GM12875 (cell line): ENCODE measurements at regions not wholly inside any gene's neighbourhood (a gene's known extent, or its start where the extent isn't known, plus 50 kb on each side); places are given as distances from the start of the nearest gene placed in this dataset.

Experiments
- H3K4me3 ChIP-seq: one replicate; pipeline ENCODE4 v1.5.1; 2011; ENCODE audit warnings: low read depth, low read length, control low read depth
- CTCF ChIP-seq: IDR thresholded peaks from 2 replicates; pipeline ENCODE4 v1.5.1; 2011; ENCODE audit warnings: low read depth, mild to moderate bottlenecking, control low read depth, inconsistent platforms, low read length, moderate library complexity, borderline replicate concordance; ENCODE audit not compliant: insufficient read depth

- TF ChIP-seq CTCF, result no peak
- no peak overlapping the region for H3K4me3 ChIP-seq
These were observed 292.4 kb upstream of the TSHZ3 start for GRCh38 chr19:31641591-31641990.

GRCh38 chr19:31648347-31648746 lies 299.1 kb upstream of the TSHZ3 start:
- H3K4me3 ChIP-seq, result no peak overlapping the region

GRCh38 chr19:31656507-31656906 lies 307.3 kb upstream of the TSHZ3 start:
- TF ChIP-seq CTCF, result no peak
- H3K4me3 ChIP-seq, result no peak overlapping the region

More at GRCh38 chr19:31648347-31648746, 299.1 kb upstream of the TSHZ3 start:
- no peak for TF ChIP-seq CTCF

- H3K4me3 ChIP-seq, result no peak overlapping the region
- TF ChIP-seq CTCF, result no peak
These were observed 310.0 kb upstream of the TSHZ3 start for GRCh38 chr19:31658993-31659896.

GRCh38 chr19:31659897-31660210 lies 310.6 kb upstream of the TSHZ3 start:
- no peak for TF ChIP-seq CTCF
- no peak overlapping the region for H3K4me3 ChIP-seq

GRCh38 chr19:31664096-31664495 lies 314.9 kb upstream of the TSHZ3 start:
- TF ChIP-seq CTCF, result no peak
- H3K4me3 ChIP-seq, result no peak overlapping the region

- H3K4me3 ChIP-seq, result no peak overlapping the region
- no peak for TF ChIP-seq CTCF
These were observed 315.8 kb upstream of the TSHZ3 start for GRCh38 chr19:31664997-31665396.
